Upper lobe of left lung (tissue), 6 donors: ENCODE measurements at regions not wholly inside any gene's neighbourhood (a gene's known extent, or its start where the extent isn't known, plus 50 kb on each side); places are given as distances from the start of the nearest gene placed in this dataset.

Source experiments
- ATAC-seq, 2 donors: fragments of 200-7000 bp; cut with Tn5 transposase; one replicate each; pipeline ENCODE4 v1.9.1; 2022; ENCODE audit warnings: mild to moderate bottlenecking in 2 of 2, moderate library complexity in 2 of 2; ENCODE audit not compliant: low FRiP score in 2 of 2
- DNase-seq, 2 donors: peaks; one replicate each; pipeline ENCODE4 v3.0.0-alpha.2; 2019 to 2020
- H3K27ac ChIP-seq, 4 donors: fragments of 200-600 bp; sonication (generic); one replicate each; pipeline ENCODE4 v1.5.1; 2016 to 2019
- H3K27me3 ChIP-seq, 4 donors: fragments of 200-600 bp; sonication (generic); one replicate each; pipeline ENCODE4 v1.5.1; 2017 to 2019
- H3K36me3 ChIP-seq, 4 donors: fragments of 200-600 bp; sonication (generic); one replicate each; pipeline ENCODE4 v1.5.1; 2016 to 2019
- H3K4me1 ChIP-seq, 4 donors: fragments of 200-600 bp; sonication (generic); one replicate each; pipeline ENCODE4 v1.5.1; 2018 to 2019
- H3K4me3 ChIP-seq, 4 donors: fragments of 200-600 bp; sonication (generic); one replicate each; pipeline ENCODE4 v1.5.1; 2017 to 2019; ENCODE audit warnings: mild to moderate bottlenecking in 2 of 4, moderate library complexity in 1 of 4
- H3K9me3 ChIP-seq, 4 donors: fragments of 200-600 bp; sonication (generic); one replicate each; pipeline ENCODE4 v1.5.1; 2018 to 2019
- CTCF ChIP-seq, 6 experiments: fragments of 450-650 bp in 4 of 6; fragments of 200-600 bp in 2 of 6; sonication (generic) in 2 of 6; IDR thresholded peaks; one replicate each; pipeline ENCODE4 v1.5.1; 2016 to 2019; ENCODE audit warnings: antibody characterized with exemption in 6 of 6
- EP300 ChIP-seq, 4 donors: sonication (generic); formaldehyde crosslinking; IDR thresholded peaks; one replicate each; pipeline ENCODE4 v1.5.1; 2017; ENCODE audit warnings: antibody characterized with exemption in 4 of 4, control low read depth in 2 of 4
- POLR2A ChIP-seq, 4 donors: fragments of 450-650 bp; IDR thresholded peaks; one replicate each; pipeline ENCODE4 v1.5.1; 2016 to 2017; ENCODE audit warnings: antibody characterized with exemption in 4 of 4, mild to moderate bottlenecking in 2 of 4
- POLR2AphosphoS5 ChIP-seq, 2 donors: sonication (generic); formaldehyde crosslinking; IDR thresholded peaks; one replicate each; pipeline ENCODE4 v1.5.1; 2017; ENCODE audit warnings: antibody characterized with exemption in 2 of 2
- WGBS, 2 donors: methylation state at CpG; one replicate each; pipeline ENCODE4 v1.1.5; 2017 to 2018; 5-methylcytosine and 5-hydroxymethylcytosine counted together
- donor health status: DM: no; HTN: no; CAD: no; lungs with moderate emphysema.
- donor health status: DM: no; HTN: yes; CAD: no; lungs with severe emphysema.

- Histone ChIP-seq H3K27me3 (no peaks in the 10 kb centered on the region), H3K4me3 (no peak overlapping the region), H3K27ac (no peak overlapping the region), H3K9me3 (no peaks in the 10 kb centered on the region), H3K4me1 (no peaks in the 10 kb centered on the region), H3K36me3 (no peaks in the 10 kb centered on the region)
- WGBS, 2 donors: 39 to 52% methylated on average over 3 of the region's 3 CpGs
- ATAC-seq (no peak), DNase-seq (no peak)
- TF ChIP-seq CTCF (IDR thresholded peaks at IDR 0.05) (no peak), POLR2AphosphoS5 (IDR thresholded peaks at IDR 0.05) (no peak), POLR2A (IDR thresholded peaks at IDR 0.05) (no peak), EP300 (IDR thresholded peaks at IDR 0.05) (no peak)
Measured at GRCh38 chr15:47398132-47398531, 319.2 kb upstream of the SEMA6D start.

GRCh38 chr15:47398594-47398993 is 318.7 kb upstream of the SEMA6D start:
- 45 to 56% methylated on average over 5 of the region's 5 CpGs for WGBS, 2 donors
- Histone ChIP-seq H3K4me3 (no peak overlapping the region), H3K4me1 (no peaks in the 10 kb centered on the region), H3K27ac (no peak overlapping the region), H3K27me3 (no peaks in the 10 kb centered on the region), H3K36me3 (no peaks in the 10 kb centered on the region), H3K9me3 (no peaks in the 10 kb centered on the region)
- no peak for DNase-seq
- ATAC-seq: no peak
- TF ChIP-seq POLR2A (IDR thresholded peaks at IDR 0.05) (no peak), CTCF (IDR thresholded peaks at IDR 0.05) (no peak), POLR2AphosphoS5 (IDR thresholded peaks at IDR 0.05) (no peak), EP300 (IDR thresholded peaks at IDR 0.05) (no peak)

- Histone ChIP-seq H3K9me3 (no peaks in the 10 kb centered on the region), H3K27ac (no peak overlapping the region), H3K27me3 (no peaks in the 10 kb centered on the region), H3K4me3 (no peak overlapping the region), H3K36me3 (no peaks in the 10 kb centered on the region), H3K4me1 (no peaks in the 10 kb centered on the region)
- WGBS, 2 donors: 77 to 85% methylated on average over 1 of the region's 1 CpG
- no peak for TF ChIP-seq EP300 (IDR thresholded peaks at IDR 0.05)
- TF ChIP-seq POLR2A (IDR thresholded peaks at IDR 0.05): no peak
- no peak for TF ChIP-seq CTCF (IDR thresholded peaks at IDR 0.05)
- no peak for TF ChIP-seq POLR2AphosphoS5 (IDR thresholded peaks at IDR 0.05)
- ATAC-seq (no peak), DNase-seq (no peak)
Measured at GRCh38 chr15:47399100-47399499, 318.2 kb upstream of the SEMA6D start.

- TF ChIP-seq EP300 (IDR thresholded peaks at IDR 0.05): no peak
- TF ChIP-seq CTCF (IDR thresholded peaks at IDR 0.05): no peak
- TF ChIP-seq POLR2A (IDR thresholded peaks at IDR 0.05): no peak
- TF ChIP-seq POLR2AphosphoS5 (IDR thresholded peaks at IDR 0.05): no peak
- Histone ChIP-seq H3K27ac (no peak overlapping the region), H3K4me1 (no peaks in the 10 kb centered on the region), H3K36me3 (no peaks in the 10 kb centered on the region), H3K9me3 (no peaks in the 10 kb centered on the region), H3K27me3 (no peaks in the 10 kb centered on the region), H3K4me3 (no peak overlapping the region)
- 83 to 94% methylated on average over 2 of the region's 2 CpGs for WGBS, 2 donors
- ATAC-seq (no peak), DNase-seq (no peak)
Measured at GRCh38 chr15:47400603-47401002, 316.7 kb upstream of the SEMA6D start.

GRCh38 chr15:47401427-47401826 is 315.9 kb upstream of the SEMA6D start:
- Histone ChIP-seq H3K36me3 (no peaks in the 10 kb centered on the region), H3K4me1 (no peaks in the 10 kb centered on the region), H3K27me3 (no peaks in the 10 kb centered on the region), H3K9me3 (no peaks in the 10 kb centered on the region), H3K4me3 (no peak overlapping the region), H3K27ac (no peak overlapping the region)
- no peak for ATAC-seq
- WGBS, 2 donors: 78 to 89% methylated on average over 3 of the region's 3 CpGs
- TF ChIP-seq POLR2A (IDR thresholded peaks at IDR 0.05) (no peak), POLR2AphosphoS5 (IDR thresholded peaks at IDR 0.05) (no peak), CTCF (IDR thresholded peaks at IDR 0.05) (no peak), EP300 (IDR thresholded peaks at IDR 0.05) (no peak)
- no peak for DNase-seq
